NCI-H1436 (cell line): ENCODE measurements at regions not wholly inside any gene's neighbourhood (a gene's known extent, or its start where the extent isn't known, plus 50 kb on each side); places are given as distances from the start of the nearest gene placed in this dataset.
"Not testable (repeated sequence)": the region's sequence is repeated elsewhere in the genome, so short reads cannot be mapped to it uniquely, and the experiment has no call there.

Experiments
- DNase-seq: peaks from one replicate; lab custom pipeline; 2025; lab: John Stamatoyannopoulos, UW

- DNase-seq: no peak
These were observed 768.3 kb upstream of the COX7C start for GRCh38 chr5:85849411-85849810.

- DNase-seq: no peak
These were observed 752.4 kb upstream of the COX7C start for GRCh38 chr5:85865296-85865695.

- DNase-seq: no peak
These were observed 749.7 kb upstream of the COX7C start for GRCh38 chr5:85868070-85868469.

- no peak for DNase-seq
These were observed 723.7 kb upstream of the COX7C start for GRCh38 chr5:85893996-85894395.

- no peak for DNase-seq
These were observed 721.2 kb upstream of the COX7C start for GRCh38 chr5:85896514-85896913.

- no peak for DNase-seq
These were observed 711.3 kb upstream of the COX7C start for GRCh38 chr5:85906460-85906859.

- DNase-seq: no peak
These were observed 707.4 kb upstream of the COX7C start for GRCh38 chr5:85910335-85910734.

- no peak for DNase-seq
These were observed 696.8 kb upstream of the COX7C start for GRCh38 chr5:85920984-85921383.

GRCh38 chr5:85921590-85921989 lies 696.2 kb upstream of the COX7C start:
- DNase-seq: no peak

GRCh38 chr5:85927632-85928031 lies 690.1 kb upstream of the COX7C start:
- no peak for DNase-seq

GRCh38 chr5:85929713-85930112 lies 688.0 kb upstream of the COX7C start:
- DNase-seq: no peak

- no peak for DNase-seq
These were observed 686.5 kb upstream of the COX7C start for GRCh38 chr5:85931220-85931619.

- no peak for DNase-seq
These were observed 679.5 kb upstream of the COX7C start for GRCh38 chr5:85938201-85938600.

- no peak for DNase-seq
These were observed 666.0 kb upstream of the COX7C start for GRCh38 chr5:85951707-85952210.

GRCh38 chr5:85952680-85953079 lies 665.1 kb upstream of the COX7C start:
- DNase-seq: no peak

- DNase-seq: no peak
These were observed 650.1 kb upstream of the COX7C start for GRCh38 chr5:85967681-85968080.

- DNase-seq: no peak
These were observed 645.2 kb upstream of the COX7C start for GRCh38 chr5:85972539-85972938.

- DNase-seq: no peak
These were observed 632.6 kb upstream of the COX7C start for GRCh38 chr5:85985167-85985566.

GRCh38 chr5:85990998-85991397 lies 626.7 kb upstream of the COX7C start:
- DNase-seq: no peak

GRCh38 chr5:85994653-85995052 lies 623.1 kb upstream of the COX7C start:
- not testable (repeated sequence) for DNase-seq

GRCh38 chr5:85998656-85999055 lies 619.1 kb upstream of the COX7C start:
- no peak for DNase-seq

- DNase-seq: no peak
These were observed 609.4 kb upstream of the COX7C start for GRCh38 chr5:86008293-86008692.

- no peak for DNase-seq
These were observed 609.0 kb upstream of the COX7C start for GRCh38 chr5:86008704-86009103.

- DNase-seq: no peak
These were observed 605.8 kb upstream of the COX7C start for GRCh38 chr5:86011937-86012336.

GRCh38 chr5:86029308-86029707 lies 588.4 kb upstream of the COX7C start:
- no peak for DNase-seq
